IMR-90 (cell line): ENCODE measurements at regions not wholly inside any gene's neighbourhood (a gene's known extent, or its start where the extent isn't known, plus 50 kb on each side); places are given as distances from the start of the nearest gene placed in this dataset.

Source experiments
- ATAC-seq: fragments of 200-7000 bp; cut with Tn5 transposase; 2 replicates; pipeline ENCODE4 v1.9.1; 2020; ENCODE audit warnings: low read depth, mild to moderate bottlenecking, moderate library complexity
- BruUV-seq: library from RNA; stranded (reverse); fragments of 400-500 nt; replicated peaks from 2 replicates; lab custom pipeline; 2021; lab: Mats Ljungman, UMichigan
- CTCF ChIA-PET: fragments of 300-600 bp; formaldehyde crosslinking; extraction: SDS; loops from one replicate; lab custom pipeline; 2021; ENCODE audit warnings: antibody characterized with exemption; lab: Yijun Ruan, JAX
- POLR2A ChIA-PET: fragments of 300-600 bp; sonication (Branson Sonifier 250); formaldehyde crosslinking; loops from one replicate; lab custom pipeline; 2022; ENCODE audit warnings: antibody characterized with exemption; ENCODE audit not compliant: unreplicated experiment; lab: Charles Lee
- DNase-seq: peaks from one replicate; pipeline ENCODE4 v3.0.0; 2013
- H2AFZ ChIP-seq: replicated peaks from 2 replicates; pipeline ENCODE3; 2013; ENCODE audit warnings: low read length, mild to moderate bottlenecking; ENCODE audit not compliant: poor library complexity
- H2AK5ac ChIP-seq: 2 replicates; pipeline ENCODE4 v1.6.1; 2013; ENCODE audit warnings: low read depth, low read length, inconsistent platforms
- H2AK9ac ChIP-seq: replicated peaks from 2 replicates; pipeline ENCODE3; 2013; ENCODE audit warnings: mild to moderate bottlenecking, low read depth, low read length, moderate library complexity; ENCODE audit not compliant: poor library complexity
- H2BK120ac ChIP-seq: 2 replicates; pipeline ENCODE4 v1.6.1; 2013; ENCODE audit warnings: low read depth, low read length, inconsistent platforms
- H2BK15ac ChIP-seq: 3 replicates; pipeline ENCODE4 v1.6.1; 2013; ENCODE audit warnings: low read depth, low read length, inconsistent platforms
- H2BK20ac ChIP-seq: 2 replicates; pipeline ENCODE4 v1.6.1; 2013; ENCODE audit warnings: low read depth, mild to moderate bottlenecking, inconsistent platforms, low read length, moderate library complexity
- H2BK5ac ChIP-seq: 2 replicates; pipeline ENCODE4 v1.6.1; 2013; ENCODE audit warnings: mild to moderate bottlenecking, low read depth, low read length, inconsistent platforms; ENCODE audit not compliant: poor library complexity, severe bottlenecking
- H3K14ac ChIP-seq: replicated peaks from 2 replicates; pipeline ENCODE4 v1.6.1; 2013; ENCODE audit warnings: low read depth, low read length, inconsistent platforms
- H3K18ac ChIP-seq: 2 replicates; pipeline ENCODE4 v1.6.1; 2013; ENCODE audit warnings: low read depth, low read length, control low read depth
- H3K23ac ChIP-seq: 2 replicates; pipeline ENCODE4 v1.6.1; 2013; ENCODE audit warnings: low read depth, low read length, inconsistent platforms
- H3K27ac ChIP-seq: 2 replicates; pipeline ENCODE4 v1.5.1; 2013; ENCODE audit warnings: mild to moderate bottlenecking, control low read depth, low read length; ENCODE audit not compliant: insufficient read depth
- H3K27me3 ChIP-seq: 2 replicates; pipeline ENCODE4 v1.6.1; 2013; ENCODE audit warnings: low read length; ENCODE audit not compliant: control insufficient read depth, insufficient read depth
- H3K36me3 ChIP-seq: 2 replicates; pipeline ENCODE4 v1.6.1; 2013; ENCODE audit warnings: low read length, mixed read lengths; ENCODE audit not compliant: control insufficient read depth, insufficient read depth
- H3K4ac ChIP-seq: 2 replicates; pipeline ENCODE4 v1.6.1; 2013; ENCODE audit warnings: low read depth, low read length, inconsistent platforms
- H3K4me1 ChIP-seq: 2 replicates; pipeline ENCODE4 v1.6.1; 2013; ENCODE audit warnings: low read length, mixed read lengths; ENCODE audit not compliant: control insufficient read depth, insufficient read depth
- H3K4me2 ChIP-seq: 2 replicates; pipeline ENCODE4 v1.6.1; 2013; ENCODE audit warnings: low read depth, mild to moderate bottlenecking, control low read depth, low read length, moderate library complexity
- H3K4me3 ChIP-seq: 2 replicates; pipeline ENCODE4 v1.5.1; 2013; ENCODE audit warnings: low read depth, mild to moderate bottlenecking, control low read depth, low read length, moderate library complexity; ENCODE audit not compliant: insufficient read depth
- H3K56ac ChIP-seq: 2 replicates; pipeline ENCODE4 v1.6.1; 2013; ENCODE audit warnings: low read length, inconsistent platforms; ENCODE audit not compliant: insufficient read depth; ENCODE audit errors: extremely low read depth
- H3K79me1 ChIP-seq, 2 experiments: 2 replicates each; pipeline ENCODE4 v1.6.1; 2013; ENCODE audit warnings: low read length in 2 of 2, inconsistent platforms in 1 of 2, low read depth in 1 of 2
- H3K9ac ChIP-seq: 2 replicates; pipeline ENCODE4 v1.6.1; 2013; ENCODE audit warnings: low read depth, low read length, control low read depth
- H3K9me1 ChIP-seq: 2 replicates; pipeline ENCODE4 v1.6.1; 2013; ENCODE audit warnings: low read length, inconsistent platforms; ENCODE audit not compliant: insufficient read depth
- H3K9me3 ChIP-seq: 2 replicates; pipeline ENCODE4 v1.6.1; 2013; ENCODE audit warnings: low read length; ENCODE audit not compliant: control insufficient read depth, insufficient read depth
- H4K20me1 ChIP-seq: 2 replicates; pipeline ENCODE4 v1.6.1; 2013; ENCODE audit warnings: low read length, inconsistent platforms; ENCODE audit not compliant: insufficient read depth
- H4K5ac ChIP-seq: 2 replicates; pipeline ENCODE4 v1.6.1; 2013; ENCODE audit warnings: mild to moderate bottlenecking, low read depth, low read length, control low read depth
- H4K8ac ChIP-seq, 2 experiments: 2 replicates each; pipeline ENCODE4 v1.6.1; 2013; ENCODE audit warnings: low read depth in 2 of 2, low read length in 2 of 2, control low read depth in 1 of 2, inconsistent platforms in 1 of 2
- H4K91ac ChIP-seq: 2 replicates; pipeline ENCODE4 v1.6.1; 2013; ENCODE audit warnings: low read depth, low read length, inconsistent platforms; ENCODE audit not compliant: insufficient read depth
- MXI1 ChIP-seq: IDR thresholded peaks from 2 replicates; pipeline ENCODE4 v1.6.1; 2012; ENCODE audit warnings: low read depth, mild to moderate bottlenecking, low read length, moderate library complexity, borderline replicate concordance
- NFE2L2 ChIP-seq: fragments of 150-350 bp; IDR thresholded peaks from 2 replicates; pipeline ENCODE4 v1.6.1; 2016; ENCODE audit warnings: low read depth, mild to moderate bottlenecking, low read length
- WGBS, 2 experiments: methylation state at CpG; one replicate each; pipeline versions ENCODE4 v1.1.5 to v1.1.7; 2013; ENCODE audit warnings: missing lambda C conversion rate in 2 of 2; ENCODE audit not compliant: insufficient read length in 1 of 2; ENCODE audit errors: extremely low coverage in 2 of 2; 5-methylcytosine and 5-hydroxymethylcytosine counted together
- dilution Hi-C: fragments of 300-500 bp; cut with HindIII; formaldehyde crosslinking; loops from one replicate; pipeline ENCODE4 v1.14.3; 2018; ENCODE audit warnings: low sequenced_read_pairs; ENCODE audit not compliant: unreplicated experiment
- in situ Hi-C: fragments of 300-500 bp; cut with MboI; formaldehyde crosslinking; loops from 3 replicates; pipeline ENCODE4 v1.14.3; 2019; ENCODE audit warnings: low sequenced_read_pairs, inconsistent platforms, mixed read lengths
- intact Hi-C: fragments of 100-400 bp; cut with micrococcal nuclease; formaldehyde crosslinking; loops from 2 replicates; pipeline ENCODE4 v1.10.0; 2022

DNA sequence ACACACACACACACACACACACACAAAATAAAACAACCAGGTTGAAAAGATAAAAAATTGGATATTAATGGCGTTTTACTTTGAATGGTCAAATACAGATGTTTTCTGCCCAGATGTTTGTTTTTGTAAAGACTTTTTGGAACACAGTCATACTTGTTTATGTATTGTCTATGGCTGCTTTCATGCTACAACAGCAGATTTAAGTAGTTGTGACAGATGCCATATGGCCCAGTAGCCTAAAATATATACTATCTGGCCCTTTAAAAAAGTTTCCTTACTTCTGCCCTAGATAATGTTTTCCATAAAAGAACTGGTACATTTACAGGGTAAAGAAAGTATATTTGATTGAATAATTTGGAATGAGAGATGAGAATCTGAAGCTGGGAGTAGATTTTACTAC, 1362.8 kb upstream of the SEL1L start:
- H2AK9ac ChIP-seq = no peak overlapping the region
- in situ Hi-C loops = no loop called here
- H4K20me1 ChIP-seq = no peaks in the 10 kb centered on the region
- H2BK5ac ChIP-seq = no peak overlapping the region
- no peak overlapping the region for H4K8ac ChIP-seq
- no TSS peak for BruUV-seq
- no peak overlapping the region for H2BK15ac ChIP-seq
- H3K56ac ChIP-seq = no peak overlapping the region
- no peak overlapping the region for H3K27ac ChIP-seq
- ChIA-PET POLR2A (no interaction called here), CTCF (no interaction called here)
- intact Hi-C loops = no loop called here
- DNase-seq (no peak), ATAC-seq (no peak)
- H3K4me2 ChIP-seq = no peak overlapping the region
- H3K36me3 ChIP-seq = no peaks in the 10 kb centered on the region
- no peaks in the 10 kb centered on the region for H3K9me3 ChIP-seq
- H3K14ac ChIP-seq = no peak overlapping the region
- no peak overlapping the region for H3K4me3 ChIP-seq
- H2AFZ ChIP-seq = no peak overlapping the region
- TF ChIP-seq NFE2L2 = no peak
- TF ChIP-seq MXI1 = no peak
- H3K23ac ChIP-seq = no peak overlapping the region
- H2BK120ac ChIP-seq = no peak overlapping the region
- H3K18ac ChIP-seq = no peak overlapping the region
- H3K4me1 ChIP-seq = no peaks in the 10 kb centered on the region
- H3K9me1 ChIP-seq = no peaks in the 10 kb centered on the region
- WGBS, 2 experiments = no CpG with 5 or more reads among the region's 1 CpG
- H4K5ac ChIP-seq = no peak overlapping the region
- no peak overlapping the region for H4K91ac ChIP-seq
- H2AK5ac ChIP-seq = no peak overlapping the region
- no peaks in the 10 kb centered on the region for H3K27me3 ChIP-seq
- no peak overlapping the region for H2BK20ac ChIP-seq
- dilution Hi-C loops = no loop called here
- H3K9ac ChIP-seq = no peak overlapping the region
- no peaks in the 10 kb centered on the region for H3K79me1 ChIP-seq
- H3K4ac ChIP-seq = no peak overlapping the region
